Upper lobe of right lung (tissue), 1 donor: ENCODE measurements at regions not wholly inside any gene's neighbourhood (a gene's known extent, or its start where the extent isn't known, plus 50 kb on each side); places are given as distances from the start of the nearest gene placed in this dataset.
"Not testable (repeated sequence)": the region's sequence is repeated elsewhere in the genome, so short reads cannot be mapped to it uniquely, and the experiment has no call there.

Experiments used
- ATAC-seq: fragments of 200-7000 bp; cut with Tn5 transposase; one replicate; pipeline ENCODE4 v1.9.1; 2020; ENCODE audit warnings: mild to moderate bottlenecking, moderate library complexity
- DNase-seq: peaks from one replicate; pipeline ENCODE4 v3.0.0-alpha.2; 2020
- H3K27ac ChIP-seq: fragments of 200-600 bp; one replicate; pipeline ENCODE4 v1.8.0; 2022
- H3K27me3 ChIP-seq: fragments of 200-600 bp; one replicate; pipeline ENCODE4 v1.8.0; 2022; ENCODE audit warnings: mild to moderate bottlenecking
- H3K36me3 ChIP-seq: fragments of 200-600 bp; one replicate; pipeline ENCODE4 v1.8.0; 2022
- H3K4me1 ChIP-seq: fragments of 200-600 bp; one replicate; pipeline ENCODE4 v1.8.0; 2022
- H3K4me3 ChIP-seq: fragments of 200-600 bp; one replicate; pipeline ENCODE4 v1.8.0; 2022; ENCODE audit warnings: mild to moderate bottlenecking
- H3K9me3 ChIP-seq: fragments of 200-600 bp; one replicate; pipeline ENCODE4 v1.8.0; 2022
- intact Hi-C: fragments of 100-400 bp; cut with DNase I; formaldehyde crosslinking; loops from one replicate; pipeline ENCODE4 v1.11.0; 2022
- TF ChIP-seq, protein P1 (sequence below): fragments of 200-600 bp; IDR thresholded peaks from one replicate; pipeline ENCODE4 v1.8.0; 2022; ENCODE audit warnings: antibody characterized with exemption
- donor health status: DM: no; HTN: yes; CAD: no; lungs with severe emphysema.

- no peak for ATAC-seq
- TF ChIP-seq, protein P1, sequence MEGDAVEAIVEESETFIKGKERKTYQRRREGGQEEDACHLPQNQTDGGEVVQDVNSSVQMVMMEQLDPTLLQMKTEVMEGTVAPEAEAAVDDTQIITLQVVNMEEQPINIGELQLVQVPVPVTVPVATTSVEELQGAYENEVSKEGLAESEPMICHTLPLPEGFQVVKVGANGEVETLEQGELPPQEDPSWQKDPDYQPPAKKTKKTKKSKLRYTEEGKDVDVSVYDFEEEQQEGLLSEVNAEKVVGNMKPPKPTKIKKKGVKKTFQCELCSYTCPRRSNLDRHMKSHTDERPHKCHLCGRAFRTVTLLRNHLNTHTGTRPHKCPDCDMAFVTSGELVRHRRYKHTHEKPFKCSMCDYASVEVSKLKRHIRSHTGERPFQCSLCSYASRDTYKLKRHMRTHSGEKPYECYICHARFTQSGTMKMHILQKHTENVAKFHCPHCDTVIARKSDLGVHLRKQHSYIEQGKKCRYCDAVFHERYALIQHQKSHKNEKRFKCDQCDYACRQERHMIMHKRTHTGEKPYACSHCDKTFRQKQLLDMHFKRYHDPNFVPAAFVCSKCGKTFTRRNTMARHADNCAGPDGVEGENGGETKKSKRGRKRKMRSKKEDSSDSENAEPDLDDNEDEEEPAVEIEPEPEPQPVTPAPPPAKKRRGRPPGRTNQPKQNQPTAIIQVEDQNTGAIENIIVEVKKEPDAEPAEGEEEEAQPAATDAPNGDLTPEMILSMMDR, result no peak
- DNase-seq, result no peak
- no peaks in the 10 kb centered on the region for H3K4me1 ChIP-seq
- intact Hi-C loops, result no loop called here
- H3K36me3 ChIP-seq, result no peaks in the 10 kb centered on the region
- no peaks in the 10 kb centered on the region for H3K27me3 ChIP-seq
- H3K27ac ChIP-seq, result no peak overlapping the region
- H3K4me3 ChIP-seq, result no peak overlapping the region
- no peaks in the 10 kb centered on the region for H3K9me3 ChIP-seq
Observed at GRCh38 chr2:142290931-142291330, 160.1 kb upstream of the LRP1B start.

DNA sequence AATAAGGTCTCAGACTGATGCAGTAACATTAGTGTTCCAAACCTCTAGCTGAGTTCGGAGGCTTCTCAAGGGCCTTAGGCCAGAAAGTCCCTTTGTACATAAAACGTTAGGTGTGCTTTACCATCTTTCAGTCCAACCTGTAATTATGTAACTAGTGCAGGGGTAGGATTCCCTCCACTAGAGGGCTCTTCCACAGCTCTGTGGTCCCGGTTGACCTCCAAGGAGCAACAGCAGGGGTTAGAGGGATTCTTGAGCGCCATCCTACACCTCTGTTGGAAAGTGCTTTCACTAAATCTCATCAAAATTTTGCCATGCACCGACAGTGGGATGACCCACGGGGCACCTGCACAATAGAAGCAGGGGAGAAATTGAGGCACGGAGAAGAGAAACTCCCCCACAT is 155.8 kb upstream of the LRP1B start:
- no peaks in the 10 kb centered on the region for H3K36me3 ChIP-seq
- no peak overlapping the region for H3K27ac ChIP-seq
- intact Hi-C loops, result no loop called here
- H3K4me1 ChIP-seq, result no peaks in the 10 kb centered on the region
- ATAC-seq (peak; percentile 39), DNase-seq (no peak)
- H3K4me3 ChIP-seq, result no peak overlapping the region
- no peaks in the 10 kb centered on the region for H3K9me3 ChIP-seq
- TF ChIP-seq, protein P1, result no peak
- no peaks in the 10 kb centered on the region for H3K27me3 ChIP-seq

- no peaks in the 10 kb centered on the region for H3K4me1 ChIP-seq
- H3K27me3 ChIP-seq, result no peaks in the 10 kb centered on the region
- intact Hi-C loops, result no loop called here
- H3K4me3 ChIP-seq, result no peak overlapping the region
- TF ChIP-seq, protein P1, result no peak
- no peaks in the 10 kb centered on the region for H3K36me3 ChIP-seq
- ATAC-seq, result no peak
- no peak overlapping the region for H3K27ac ChIP-seq
- DNase-seq, result no peak
- no peaks in the 10 kb centered on the region for H3K9me3 ChIP-seq
Observed at GRCh38 chr2:142285480-142285879, 154.7 kb upstream of the LRP1B start.

- ATAC-seq, H3K9me3 ChIP-seq, DNase-seq, intact Hi-C loops, H3K36me3 ChIP-seq, H3K4me1 ChIP-seq, H3K27me3 ChIP-seq, H3K4me3 ChIP-seq, H3K27ac ChIP-seq: not testable (repeated sequence)
Observed at GRCh38 chr2:142284336-142284735, 153.5 kb upstream of the LRP1B start.

- Histone ChIP-seq H3K4me3 (no peak overlapping the region), H3K27me3 (no peaks in the 10 kb centered on the region), H3K4me1 (no peaks in the 10 kb centered on the region), H3K36me3 (no peaks in the 10 kb centered on the region), H3K27ac (no peak overlapping the region), H3K9me3 (no peaks in the 10 kb centered on the region)
- TF ChIP-seq, protein P1, result no peak
- intact Hi-C loops, result no loop called here
- no peak for ATAC-seq
- no peak for DNase-seq
Observed at GRCh38 chr2:142280831-142281230, 150.0 kb upstream of the LRP1B start.

DNA sequence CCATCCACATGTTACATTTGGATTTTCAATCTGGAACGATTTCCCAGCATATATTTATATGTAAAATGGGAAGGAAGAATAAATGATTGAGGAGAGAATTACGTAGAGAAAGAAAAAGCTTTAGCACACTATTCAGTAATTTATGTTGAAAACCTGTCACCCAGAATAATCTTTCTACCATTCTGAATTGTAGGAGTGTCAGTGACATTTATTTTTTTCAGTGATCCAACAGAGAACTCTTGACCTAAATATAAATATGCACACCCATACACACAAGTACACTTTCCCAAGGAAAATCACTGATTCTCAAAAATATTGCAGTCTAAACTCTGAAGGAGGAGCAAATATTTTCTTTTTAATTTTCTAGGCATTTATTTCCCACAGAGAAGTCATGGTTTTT is 140.2 kb upstream of the LRP1B start:
- no peak for ATAC-seq
- intact Hi-C loops, result no loop called here

More for the DNA sequence above, 140.2 kb upstream of the LRP1B start:
- TF ChIP-seq, protein P1, result no peak
- H3K27ac ChIP-seq, result no peak overlapping the region
- H3K36me3 ChIP-seq, result no peaks in the 10 kb centered on the region
- no peak for DNase-seq
- H3K4me3 ChIP-seq, result no peak overlapping the region
- no peaks in the 10 kb centered on the region for H3K4me1 ChIP-seq
- no peaks in the 10 kb centered on the region for H3K9me3 ChIP-seq
- no peaks in the 10 kb centered on the region for H3K27me3 ChIP-seq
